ENCODE measurements at regions not wholly inside any gene's neighbourhood (a gene's known extent, or its start where the extent isn't known, plus 50 kb on each side); places are given as distances from the start of the nearest gene placed in this dataset.

DNA sequence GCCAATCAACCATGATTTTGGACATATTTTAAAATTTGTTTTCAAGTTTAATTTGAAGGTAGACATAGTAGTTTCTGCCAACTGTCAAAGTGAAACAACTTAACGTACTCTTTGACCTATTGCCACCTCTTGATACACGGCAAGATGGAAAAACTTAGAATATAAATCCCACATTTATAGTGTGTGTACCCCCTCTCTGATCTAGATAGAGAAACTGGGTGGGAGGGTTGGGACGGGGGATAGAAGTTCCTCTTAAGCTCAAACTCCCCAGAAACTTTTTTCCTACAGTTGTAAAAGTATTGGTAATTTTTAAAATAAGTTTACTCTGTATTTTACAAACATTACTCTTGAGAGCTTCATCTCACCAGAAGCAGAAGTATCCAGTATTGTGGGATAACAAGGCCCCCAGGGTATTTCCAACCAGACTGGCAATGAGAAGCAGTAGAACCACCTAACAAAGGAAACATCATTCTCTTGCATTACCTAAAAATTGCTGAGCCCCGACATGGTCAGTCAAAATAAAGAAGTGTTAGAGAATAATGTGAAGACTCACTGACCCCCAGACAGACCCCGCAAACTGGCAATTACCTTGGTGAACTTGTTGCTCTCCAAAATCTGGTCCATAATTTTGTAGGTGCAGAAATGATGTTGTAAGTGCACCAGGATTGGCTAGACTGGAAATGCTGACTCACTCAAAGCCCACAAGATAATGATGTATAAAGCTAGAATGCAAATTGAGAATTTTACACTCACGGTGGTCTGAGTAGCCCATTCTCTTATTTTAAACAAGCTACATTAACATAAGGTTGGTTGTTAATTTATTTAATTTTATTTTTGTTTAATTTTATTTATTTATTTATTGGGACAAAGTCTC is 74.7 kb upstream of the TNFAIP3 start:
- H3K36me3 ChIP-seq: no peaks in the 10 kb centered on the region
- DNase-seq: no peak
- no peak overlapping the region for H3K27ac ChIP-seq (replicated peaks)
- no peak overlapping the region for H3K4me3 ChIP-seq
- peaks cover 9% of the 10 kb centered on the region for H3K4me1 ChIP-seq
- no peaks in the 10 kb centered on the region for H3K27me3 ChIP-seq (ENCODE audit: low read depth)
- TF ChIP-seq, protein P1, sequence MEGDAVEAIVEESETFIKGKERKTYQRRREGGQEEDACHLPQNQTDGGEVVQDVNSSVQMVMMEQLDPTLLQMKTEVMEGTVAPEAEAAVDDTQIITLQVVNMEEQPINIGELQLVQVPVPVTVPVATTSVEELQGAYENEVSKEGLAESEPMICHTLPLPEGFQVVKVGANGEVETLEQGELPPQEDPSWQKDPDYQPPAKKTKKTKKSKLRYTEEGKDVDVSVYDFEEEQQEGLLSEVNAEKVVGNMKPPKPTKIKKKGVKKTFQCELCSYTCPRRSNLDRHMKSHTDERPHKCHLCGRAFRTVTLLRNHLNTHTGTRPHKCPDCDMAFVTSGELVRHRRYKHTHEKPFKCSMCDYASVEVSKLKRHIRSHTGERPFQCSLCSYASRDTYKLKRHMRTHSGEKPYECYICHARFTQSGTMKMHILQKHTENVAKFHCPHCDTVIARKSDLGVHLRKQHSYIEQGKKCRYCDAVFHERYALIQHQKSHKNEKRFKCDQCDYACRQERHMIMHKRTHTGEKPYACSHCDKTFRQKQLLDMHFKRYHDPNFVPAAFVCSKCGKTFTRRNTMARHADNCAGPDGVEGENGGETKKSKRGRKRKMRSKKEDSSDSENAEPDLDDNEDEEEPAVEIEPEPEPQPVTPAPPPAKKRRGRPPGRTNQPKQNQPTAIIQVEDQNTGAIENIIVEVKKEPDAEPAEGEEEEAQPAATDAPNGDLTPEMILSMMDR (IDR thresholded peaks at IDR 0.05; ENCODE audit: borderline replicate concordance): no peak
- H3K9me3 ChIP-seq (replicated peaks): no peaks in the 10 kb centered on the region
- intact Hi-C loops (cut with micrococcal nuclease): no loop called here

DNA sequence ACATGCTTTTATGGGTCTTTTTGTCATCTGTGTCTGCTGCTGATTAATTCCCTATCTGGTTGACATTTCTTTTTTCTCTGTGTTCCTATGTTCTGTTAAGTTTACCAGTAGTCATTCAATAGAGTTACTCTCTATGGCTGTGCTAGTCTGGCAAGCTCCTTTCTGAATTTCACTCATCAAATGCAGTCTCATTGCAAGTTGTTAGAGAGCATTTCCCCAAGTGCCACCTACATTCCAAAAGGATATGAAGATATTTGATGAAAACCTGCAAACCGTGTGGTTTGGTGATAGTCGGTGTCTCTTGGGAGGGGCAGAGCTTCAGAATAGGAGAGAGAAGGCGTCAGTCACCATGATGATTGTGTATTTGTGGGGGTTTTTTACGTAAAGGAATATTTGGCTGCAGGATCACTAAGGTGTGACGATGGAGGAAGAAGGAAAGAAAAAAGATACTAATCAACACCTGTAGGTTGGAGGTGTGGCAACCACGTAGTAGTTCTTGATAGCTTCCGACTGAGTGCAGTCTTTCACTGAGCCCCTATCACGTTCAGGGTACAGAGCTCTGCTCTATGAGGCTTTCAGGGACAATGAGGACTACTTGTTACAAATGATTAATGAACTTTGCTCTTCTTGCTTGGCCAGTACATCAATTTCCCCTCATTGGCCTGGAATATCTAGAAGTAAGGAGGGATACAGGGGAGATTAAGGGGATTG is 73.1 kb upstream of the TNFAIP3 start:
- no peak overlapping the region for H3K27ac ChIP-seq (replicated peaks)
- no peaks in the 10 kb centered on the region for H3K27me3 ChIP-seq (ENCODE audit: low read depth)
- H3K9me3 ChIP-seq (replicated peaks): no peaks in the 10 kb centered on the region
- no peak for DNase-seq
- TF ChIP-seq, protein P1 (IDR thresholded peaks at IDR 0.05; ENCODE audit: borderline replicate concordance): no peak
- peaks cover 9% of the 10 kb centered on the region for H3K4me1 ChIP-seq
- no peak overlapping the region for H3K4me3 ChIP-seq
- intact Hi-C loops (cut with micrococcal nuclease): no loop called here
- H3K36me3 ChIP-seq: no peaks in the 10 kb centered on the region

DNA sequence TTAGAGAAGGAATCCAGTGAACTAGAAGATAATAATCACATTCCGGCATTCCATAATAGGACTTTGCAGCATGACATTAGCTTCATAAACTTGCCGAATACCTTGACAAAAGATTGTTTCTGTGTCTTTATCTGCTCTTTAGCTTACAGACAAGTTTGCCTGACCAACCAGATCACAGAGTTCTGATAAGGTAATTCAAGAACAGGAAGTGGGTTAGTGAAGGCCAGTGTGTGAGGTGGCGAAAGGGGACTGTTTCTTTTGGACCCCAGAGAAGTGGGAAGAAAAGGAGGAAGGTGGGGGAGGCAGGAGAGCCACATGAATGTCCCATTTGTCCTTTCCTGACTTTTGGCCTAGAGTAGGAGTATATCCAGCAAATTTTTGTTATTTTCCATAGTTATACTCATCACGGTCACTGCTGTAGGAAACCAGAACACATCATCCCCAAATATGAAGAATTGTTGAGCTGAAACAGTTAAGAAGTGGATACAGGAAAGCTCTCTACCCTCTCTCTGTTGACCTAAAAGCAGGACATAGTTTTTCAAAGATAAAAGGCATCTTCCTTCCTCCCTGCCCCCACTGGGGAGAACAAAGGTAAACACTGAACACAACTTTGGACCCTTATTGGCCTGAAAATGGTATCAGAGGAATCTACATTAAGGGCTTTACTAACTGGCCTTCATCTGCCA is 72.4 kb upstream of the TNFAIP3 start:
- no peaks in the 10 kb centered on the region for H3K9me3 ChIP-seq (replicated peaks)
- no peak overlapping the region for H3K27ac ChIP-seq (replicated peaks)
- no peak for DNase-seq
- intact Hi-C loops (cut with micrococcal nuclease): no loop called here
- H3K27me3 ChIP-seq (ENCODE audit: low read depth): no peaks in the 10 kb centered on the region
- no peaks in the 10 kb centered on the region for H3K36me3 ChIP-seq
- peaks cover 9% of the 10 kb centered on the region for H3K4me1 ChIP-seq
- H3K4me3 ChIP-seq: no peak overlapping the region
- TF ChIP-seq, protein P1 (IDR thresholded peaks at IDR 0.05; ENCODE audit: borderline replicate concordance): no peak

DNA sequence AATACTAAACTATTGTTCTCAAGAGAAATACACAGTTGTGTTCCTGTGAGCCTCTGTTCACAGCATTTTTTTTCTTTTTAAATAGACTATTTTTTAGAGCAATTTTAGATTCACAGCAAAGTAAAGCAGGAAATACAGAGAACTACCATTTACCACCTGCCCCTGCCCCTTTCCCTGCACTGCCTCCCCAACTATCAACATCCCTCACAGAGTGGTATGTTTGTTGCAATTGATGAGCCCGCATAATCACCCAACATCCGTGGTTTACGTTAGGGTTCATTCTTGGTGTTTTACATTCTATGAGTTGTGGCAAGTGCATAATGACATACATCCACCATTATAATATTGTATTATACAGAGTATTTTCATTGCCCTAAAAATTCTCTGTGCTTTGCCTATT is 71.6 kb upstream of the TNFAIP3 start:
- Histone ChIP-seq H3K27me3 (ENCODE audit: low read depth) (no peaks in the 10 kb centered on the region), H3K4me1 (peaks cover 9% of the 10 kb centered on the region), H3K36me3 (no peaks in the 10 kb centered on the region), H3K27ac (replicated peaks) (no peak overlapping the region), H3K9me3 (replicated peaks) (no peaks in the 10 kb centered on the region), H3K4me3 (no peak overlapping the region)
- intact Hi-C loops (cut with micrococcal nuclease): no loop called here
- DNase-seq: no peak
- TF ChIP-seq, protein P1 (IDR thresholded peaks at IDR 0.05; ENCODE audit: borderline replicate concordance): no peak

DNA sequence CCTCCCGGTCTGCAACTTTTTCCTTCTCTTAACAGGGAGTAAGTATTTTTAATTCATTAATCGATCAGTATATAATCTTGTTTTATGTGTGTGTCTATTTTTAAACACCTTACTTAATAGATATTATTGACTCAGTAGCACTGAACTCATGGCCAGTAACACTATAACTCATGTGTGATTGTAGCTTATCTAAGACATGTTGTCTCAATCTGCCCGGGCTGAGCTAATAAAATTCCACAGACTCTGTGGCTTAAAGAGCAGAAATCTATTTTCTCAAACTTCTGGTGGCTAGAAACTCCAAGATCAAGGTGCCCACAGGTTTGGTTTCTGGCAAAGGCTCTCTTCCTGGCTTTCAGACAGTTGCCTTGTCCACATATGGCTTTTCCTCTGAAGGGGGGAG is 68.8 kb upstream of the TNFAIP3 start:
- intact Hi-C loops (cut with micrococcal nuclease): no loop called here

More for the DNA sequence above, 68.8 kb upstream of the TNFAIP3 start:
- Histone ChIP-seq H3K4me3 (no peak overlapping the region), H3K9me3 (replicated peaks) (no peaks in the 10 kb centered on the region), H3K27ac (replicated peaks) (no peak overlapping the region), H3K4me1 (no peaks in the 10 kb centered on the region), H3K27me3 (ENCODE audit: low read depth) (no peaks in the 10 kb centered on the region), H3K36me3 (no peaks in the 10 kb centered on the region)
- no peak for DNase-seq
- TF ChIP-seq, protein P1 (IDR thresholded peaks at IDR 0.05; ENCODE audit: borderline replicate concordance): no peak

Data from left ventricle myocardium inferior (tissue), 1 donor.